Stimulated activated CD4-positive, alpha-beta T cell treated with anti-CD3 and anti-CD28 coated beads, Interleukin-15, amount 100 ng/mL, for 48 hours (primary cell): ENCODE measurements at regions not wholly inside any gene's neighbourhood (a gene's known extent, or its start where the extent isn't known, plus 50 kb on each side); places are given as distances from the start of the nearest gene placed in this dataset.
"Not testable (repeated sequence)": the region's sequence is repeated elsewhere in the genome, so short reads cannot be mapped to it uniquely, and the experiment has no call there.

Experiments
- DNase-seq, 2 donors: peaks; one replicate each; pipeline ENCODE4 v3.0.0-alpha.2; 2020; ENCODE audit warnings: low read depth in 2 of 2

DNA sequence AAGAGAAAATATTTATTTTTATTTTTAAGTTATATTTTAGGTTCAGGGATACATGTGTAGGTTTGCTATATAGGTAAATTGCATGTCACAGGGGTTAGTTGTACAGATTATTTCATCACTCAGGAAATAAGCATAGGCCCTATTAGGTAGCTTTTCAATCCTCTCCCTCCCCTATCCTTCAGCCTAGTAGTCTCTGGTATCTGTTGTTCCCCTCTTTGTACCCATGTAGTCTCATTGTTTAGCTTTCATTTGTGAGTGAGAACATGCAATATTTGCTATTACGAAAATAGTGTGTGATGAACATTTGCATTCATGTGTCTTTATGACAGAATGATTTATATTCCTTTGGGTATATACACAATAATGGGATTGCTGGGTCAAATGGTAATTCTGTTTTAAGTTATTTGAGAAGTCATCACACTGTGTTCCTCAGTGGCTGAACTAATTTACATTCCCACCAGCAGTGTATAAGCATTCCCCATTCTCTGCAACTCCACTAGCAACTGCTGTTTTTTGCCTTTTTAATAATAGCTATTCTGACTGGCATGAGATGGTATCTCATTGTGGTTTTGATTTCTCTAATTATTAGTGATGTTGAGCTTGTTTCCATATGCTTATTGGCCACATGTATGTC lies 863.3 kb downstream of the TTLL7 start:
- not testable (repeated sequence) for DNase-seq

DNA sequence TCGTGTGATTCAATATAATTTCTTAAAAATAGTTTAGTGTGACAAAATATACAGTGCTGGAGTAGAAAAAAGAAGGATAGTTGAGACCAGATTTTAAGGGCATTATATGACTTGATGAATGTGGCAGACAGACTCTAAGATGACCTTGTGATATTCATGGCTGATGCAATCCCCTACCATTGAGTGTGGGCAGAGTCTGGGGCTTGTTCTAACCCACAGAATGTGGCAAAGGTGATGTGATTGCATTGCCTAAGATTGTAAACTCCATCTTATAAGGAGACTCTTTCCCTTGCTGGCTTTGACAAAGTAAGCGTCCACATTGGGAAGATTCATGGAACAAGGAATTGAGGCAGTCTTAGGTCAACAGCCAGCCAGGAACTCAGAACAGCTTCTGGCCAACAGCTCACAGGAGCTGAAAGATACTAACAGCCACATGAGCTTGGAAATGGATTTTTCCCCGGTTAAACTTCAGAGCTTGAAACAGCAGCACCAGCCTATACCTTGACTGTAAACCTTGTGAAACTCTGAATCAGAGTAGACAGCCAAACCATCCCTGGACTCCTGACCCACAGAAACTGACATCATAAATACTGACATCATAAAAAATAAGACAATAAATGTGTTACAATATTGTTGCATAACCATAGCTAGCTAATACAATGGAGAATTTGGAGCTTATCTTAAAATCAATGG lies 864.5 kb downstream of the TTLL7 start:
- DNase-seq, result not testable (repeated sequence)

DNA sequence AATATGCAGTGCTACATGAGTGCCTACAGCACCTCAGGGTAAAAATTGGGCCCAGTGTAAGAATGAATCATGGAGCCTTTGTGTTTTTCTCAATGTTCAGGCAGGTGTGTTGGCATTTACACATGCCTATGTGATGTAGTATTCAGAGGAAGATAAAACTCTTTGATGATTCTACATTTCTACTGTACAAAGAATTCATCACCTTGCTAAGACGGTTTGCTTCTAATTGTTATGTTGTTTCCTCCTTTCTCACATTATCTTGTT lies 867.3 kb downstream of the TTLL7 start:
- DNase-seq, result no peak

DNA sequence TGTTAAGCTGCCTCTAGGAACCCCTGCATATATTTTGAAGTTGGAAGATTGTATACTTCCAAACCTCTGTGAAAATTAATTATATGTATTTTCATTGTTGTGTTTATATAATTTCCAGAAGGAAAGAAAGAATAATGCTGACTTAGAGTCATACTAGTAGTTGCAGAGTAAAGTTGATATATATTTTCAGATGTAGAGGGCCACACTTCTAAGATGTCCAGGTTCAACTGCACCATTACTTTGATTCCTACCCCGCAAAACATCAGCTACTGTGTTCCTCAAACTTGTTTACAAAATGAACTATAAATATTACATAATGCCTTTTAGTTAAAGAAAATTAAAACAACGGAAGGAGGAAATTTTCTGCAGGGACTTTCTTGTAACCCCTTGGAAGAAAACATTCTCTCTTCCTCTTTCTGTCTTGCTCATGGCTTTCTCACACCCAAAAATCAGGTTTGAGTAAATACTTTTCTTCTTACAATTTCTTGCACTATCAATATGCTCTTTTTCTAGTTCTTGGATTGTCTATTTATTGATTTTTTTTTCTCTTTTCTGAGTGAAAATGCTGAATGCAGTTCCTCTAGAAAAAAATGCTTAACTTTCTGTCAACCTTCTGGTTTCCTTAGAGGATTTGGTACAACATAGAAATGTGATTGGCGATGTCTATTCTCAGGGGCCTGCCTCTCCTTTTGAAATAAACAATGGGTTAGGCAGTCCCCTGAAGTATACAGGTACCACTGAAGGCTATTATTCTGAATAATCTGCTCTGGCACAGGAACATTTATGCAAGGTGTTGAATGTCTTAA lies 867.8 kb downstream of the TTLL7 start:
- no peak for DNase-seq

DNA sequence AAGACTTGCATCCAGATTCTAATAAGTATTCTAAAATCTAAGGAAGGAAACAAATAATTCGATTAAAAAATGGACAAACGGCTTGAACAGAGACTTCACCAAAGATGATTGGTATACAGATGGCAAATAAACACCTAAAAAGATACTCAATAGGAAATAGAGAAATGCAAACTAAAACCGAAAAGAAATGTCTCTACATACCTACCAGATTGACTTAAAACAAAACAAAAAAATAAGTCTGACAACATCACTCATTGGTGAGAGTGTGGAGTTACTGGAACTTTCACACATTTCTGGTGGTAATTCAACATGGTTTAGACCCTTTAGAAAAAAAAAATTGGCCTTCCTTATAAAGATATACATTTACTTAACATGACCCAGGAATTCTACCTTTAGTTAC lies 869.8 kb downstream of the TTLL7 start:
- DNase-seq, result no peak

DNA sequence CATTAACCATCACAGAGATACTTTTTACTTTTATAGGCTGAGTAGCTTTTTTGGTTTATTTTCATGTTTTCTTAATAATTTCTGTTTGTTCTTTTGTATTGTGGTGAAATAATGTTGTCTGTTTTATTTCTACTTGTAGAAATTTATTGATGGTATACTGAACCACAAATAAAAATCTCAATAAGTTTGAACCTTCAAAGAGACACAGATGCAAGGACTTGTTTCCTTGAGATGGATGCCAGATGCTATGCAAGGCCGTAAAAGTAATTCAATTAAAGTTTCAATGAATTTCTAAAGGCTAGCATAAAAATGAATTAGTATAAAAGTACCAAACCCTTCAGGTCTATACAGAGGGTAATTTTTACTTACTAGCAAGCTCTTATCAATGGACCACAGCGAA lies 873.5 kb downstream of the TTLL7 start:
- no peak for DNase-seq

DNA sequence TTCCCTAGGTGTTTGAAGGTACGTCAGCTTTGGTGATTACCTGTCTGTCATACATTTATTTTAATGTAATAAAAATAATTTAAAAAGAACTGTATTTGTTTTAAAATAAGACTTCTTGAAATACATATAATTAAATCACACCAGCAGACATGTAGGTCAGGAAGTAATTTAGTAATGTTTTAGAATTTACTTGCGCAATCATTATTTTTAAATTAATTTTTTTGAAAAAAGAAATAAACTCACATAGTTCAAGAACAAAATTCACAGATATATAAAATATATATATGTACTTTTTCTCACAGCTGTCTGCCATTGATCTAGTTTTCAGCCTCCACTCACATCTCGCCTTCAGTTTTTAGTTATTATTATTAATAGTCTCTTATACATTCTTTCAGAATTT lies 875.9 kb downstream of the TTLL7 start:
- no peak for DNase-seq

DNA sequence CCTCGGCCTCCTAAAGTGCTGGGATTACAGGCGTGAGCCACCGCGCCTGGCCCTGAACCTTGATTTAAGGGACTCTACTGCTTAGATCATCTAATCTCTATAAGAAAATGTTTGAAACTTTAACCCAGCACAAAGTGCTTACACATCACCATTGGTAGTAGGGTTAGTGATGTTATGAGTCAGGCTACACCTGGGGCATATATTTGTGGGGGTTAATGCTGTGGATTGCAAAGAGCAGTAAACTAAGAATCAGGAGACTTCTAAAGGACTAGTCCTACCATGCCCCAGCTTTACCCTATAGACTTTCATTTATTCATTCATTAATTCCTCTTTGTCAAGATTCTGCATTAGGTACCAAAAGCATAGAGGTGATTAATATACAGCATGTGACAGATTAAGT lies 880.5 kb downstream of the TTLL7 start:
- no peak for DNase-seq

DNA sequence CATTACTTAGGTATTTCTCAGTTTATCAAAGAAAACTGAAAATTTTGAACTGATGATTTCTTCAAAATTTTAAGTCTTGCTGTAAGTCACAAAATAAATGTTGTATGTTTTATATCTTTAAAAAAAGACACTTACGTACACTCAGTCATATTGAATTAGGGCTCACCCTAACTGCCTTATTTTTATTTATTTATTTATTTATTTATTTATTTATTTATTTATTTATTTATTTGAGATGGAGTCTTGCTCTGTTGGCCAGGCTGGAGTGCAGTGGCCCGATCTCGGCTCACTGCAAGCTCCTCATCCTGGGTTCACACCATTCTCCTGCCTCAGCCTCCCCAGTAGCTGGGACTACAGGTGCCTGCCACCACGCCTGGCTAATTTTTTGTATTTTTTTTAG lies 881.9 kb downstream of the TTLL7 start:
- DNase-seq, result not testable (repeated sequence)

DNA sequence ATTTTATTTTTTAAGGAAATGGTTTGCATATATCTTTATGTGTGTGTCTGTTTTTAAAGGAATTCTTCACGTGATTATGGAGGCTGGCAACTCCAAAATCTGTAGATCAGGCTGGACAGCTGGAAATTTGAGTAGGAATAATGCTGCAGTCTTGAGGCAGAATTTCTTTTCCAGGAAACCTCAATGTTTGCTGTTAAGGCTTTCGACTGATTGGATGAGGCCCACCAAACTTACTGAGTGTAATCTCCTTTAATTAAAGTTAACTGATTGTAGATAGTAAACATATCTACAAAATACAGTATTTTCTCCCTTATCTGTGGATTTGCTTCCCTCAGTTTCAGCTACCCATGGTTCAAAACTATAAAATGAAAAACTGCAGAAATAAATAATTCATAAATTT lies 883.1 kb downstream of the TTLL7 start:
- DNase-seq, result no peak

DNA sequence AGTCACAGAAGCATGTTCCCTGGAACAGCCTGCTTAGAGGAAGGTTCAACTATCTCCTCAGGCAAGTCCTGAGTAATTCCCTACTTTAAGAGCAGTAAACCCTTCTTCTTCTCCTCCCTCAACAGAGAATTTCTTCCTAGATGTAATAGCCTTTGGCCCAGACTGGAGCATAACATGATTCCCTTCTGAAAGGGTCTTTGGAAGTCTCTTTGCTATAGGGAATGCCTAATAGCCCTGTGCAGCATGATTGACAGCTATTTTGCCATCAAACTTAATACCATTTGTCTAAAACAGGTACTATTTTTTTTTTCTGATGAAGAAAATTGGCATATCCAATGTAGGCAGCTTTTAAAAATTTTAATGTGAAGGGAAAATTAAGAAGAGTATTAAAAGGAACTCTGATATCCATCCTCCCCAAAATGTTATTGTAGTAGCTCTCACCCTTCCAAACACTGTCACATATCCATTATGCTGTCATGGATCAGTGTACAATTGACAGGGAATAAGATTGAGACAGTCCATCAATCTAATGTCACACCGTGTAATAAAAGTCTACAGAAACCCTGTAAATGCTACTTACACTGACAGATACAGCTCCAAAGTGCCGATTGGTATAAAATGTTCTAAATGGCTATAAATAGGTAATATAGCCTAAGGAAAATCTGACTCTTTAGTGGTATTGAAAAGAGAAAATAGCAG lies 884.6 kb downstream of the TTLL7 start:
- DNase-seq, result no peak

DNA sequence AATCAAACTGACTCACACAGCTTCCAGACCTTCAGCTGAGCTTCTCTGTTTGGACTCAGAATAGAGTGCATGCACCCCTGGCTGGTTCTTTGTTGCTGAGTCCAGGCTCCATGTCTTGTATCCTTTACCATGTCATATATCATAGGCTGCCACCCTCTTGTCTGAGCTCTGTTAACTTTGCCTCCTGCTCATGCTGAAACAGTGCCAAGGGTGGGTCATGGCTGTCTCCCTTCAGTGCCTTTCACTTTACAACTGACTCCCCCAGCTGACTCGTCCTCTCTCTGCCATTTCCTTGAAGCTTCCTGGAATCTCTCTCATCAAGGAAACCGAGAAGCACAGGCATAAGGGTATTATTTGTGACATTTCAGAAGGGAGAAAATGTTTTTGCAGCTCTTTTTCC lies 885.3 kb downstream of the TTLL7 start:
- DNase-seq, result no peak

DNA sequence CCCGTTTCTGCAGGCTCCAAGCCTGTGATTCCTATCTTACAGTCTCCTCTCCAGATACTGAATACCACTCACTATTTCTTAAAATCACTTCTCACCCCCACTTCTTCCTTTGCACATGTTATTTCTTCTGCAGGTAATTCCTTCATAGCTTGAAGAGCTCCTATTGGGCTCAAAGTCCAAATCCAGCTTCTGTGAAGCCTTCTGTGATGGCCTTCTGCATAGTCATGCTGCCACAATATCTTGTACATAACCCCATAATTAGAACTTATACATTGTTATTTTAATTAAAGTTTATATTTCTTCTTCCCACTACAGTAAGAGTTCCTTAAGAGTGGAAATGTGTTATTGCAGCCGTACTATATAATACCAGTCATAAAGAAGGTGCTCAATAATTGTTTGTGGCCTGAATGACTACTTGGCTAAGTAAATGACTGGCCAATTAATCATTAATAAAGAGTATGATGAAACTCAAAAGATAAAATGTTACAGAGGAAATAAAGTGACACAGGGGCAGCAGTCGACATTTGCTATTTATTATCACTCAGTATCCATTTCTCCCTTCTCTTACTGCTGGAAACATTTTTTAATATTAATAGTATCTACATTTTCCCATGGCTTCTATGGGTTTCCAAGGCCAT lies 886.6 kb downstream of the TTLL7 start:
- DNase-seq, result no peak

DNA sequence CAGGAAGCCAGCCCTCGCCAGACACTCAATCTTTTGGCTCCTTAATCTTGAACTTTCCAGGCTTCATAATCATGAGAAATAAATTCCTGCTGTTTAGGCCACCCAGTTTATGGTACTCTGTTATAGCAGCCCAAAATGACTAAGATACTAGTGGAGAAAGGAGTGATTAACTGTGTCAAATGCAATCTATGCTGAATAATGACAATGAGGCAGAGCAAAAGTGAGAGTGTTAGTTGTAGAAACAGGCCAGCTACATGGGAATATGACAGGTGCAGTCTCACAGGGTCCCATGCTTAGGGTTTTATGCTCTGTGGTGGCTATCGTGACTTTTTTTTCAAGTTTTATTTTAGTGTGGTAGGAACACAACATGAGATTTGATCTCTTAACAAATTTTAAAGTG lies 888.8 kb downstream of the TTLL7 start:
- no peak for DNase-seq

DNA sequence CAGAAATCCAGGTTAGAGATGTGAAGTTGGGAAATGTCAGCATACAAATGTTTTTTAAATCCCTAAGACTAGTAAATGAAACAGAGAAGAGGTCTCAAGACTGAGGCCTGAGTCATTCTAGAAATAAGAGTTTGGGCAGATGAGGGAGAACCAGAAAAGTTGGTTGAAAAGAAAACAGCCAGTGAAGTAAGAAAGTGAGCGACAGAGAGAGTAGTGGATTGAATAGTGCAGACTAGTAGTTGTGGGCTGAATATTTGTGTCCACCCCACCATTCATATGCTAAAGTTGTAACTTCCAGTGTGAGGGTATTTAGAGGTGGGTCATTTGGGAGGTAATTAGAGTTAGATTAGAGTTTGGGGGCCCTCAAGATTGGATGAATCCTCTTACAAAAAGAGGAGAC lies 889.2 kb downstream of the TTLL7 start:
- no peak for DNase-seq

DNA sequence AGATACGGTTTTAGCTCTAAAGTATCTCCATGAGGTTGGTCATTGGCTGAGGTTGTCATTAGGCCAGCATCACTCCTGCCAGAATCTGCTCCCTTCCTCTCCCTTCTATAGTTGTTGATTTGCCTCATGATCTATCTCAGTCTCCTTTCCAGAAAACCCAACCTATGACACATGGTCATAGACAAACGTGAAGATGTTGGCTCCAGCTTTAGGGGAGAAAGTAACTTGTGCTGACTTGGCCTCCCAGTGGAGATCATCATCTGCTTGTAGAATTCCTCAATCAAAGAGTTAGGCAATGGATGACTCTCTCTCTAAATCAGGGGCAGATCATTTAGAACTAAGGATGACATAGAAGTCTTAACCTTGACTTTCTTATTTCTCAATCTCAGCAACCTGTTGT lies 894.4 kb downstream of the TTLL7 start:
- DNase-seq, result no peak

DNA sequence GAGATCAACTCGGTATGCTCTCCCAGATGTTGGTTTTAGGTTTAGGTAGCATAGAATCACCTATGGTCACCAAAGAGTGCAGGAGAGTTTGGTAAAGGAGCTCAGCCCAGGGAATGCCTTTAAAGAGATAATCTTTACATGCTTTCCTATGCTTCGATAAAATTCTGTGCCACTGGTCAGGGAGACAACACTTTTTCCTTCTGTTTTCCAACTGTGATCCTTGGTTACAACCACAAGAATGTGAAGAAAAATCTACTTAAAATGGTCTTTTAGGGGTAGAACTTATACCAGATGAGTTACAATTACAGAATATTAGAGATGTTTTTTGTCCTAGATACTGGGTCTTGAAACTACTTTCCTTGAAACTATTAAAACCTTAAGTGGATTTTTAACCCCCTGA lies 895.6 kb downstream of the TTLL7 start:
- no peak for DNase-seq

DNA sequence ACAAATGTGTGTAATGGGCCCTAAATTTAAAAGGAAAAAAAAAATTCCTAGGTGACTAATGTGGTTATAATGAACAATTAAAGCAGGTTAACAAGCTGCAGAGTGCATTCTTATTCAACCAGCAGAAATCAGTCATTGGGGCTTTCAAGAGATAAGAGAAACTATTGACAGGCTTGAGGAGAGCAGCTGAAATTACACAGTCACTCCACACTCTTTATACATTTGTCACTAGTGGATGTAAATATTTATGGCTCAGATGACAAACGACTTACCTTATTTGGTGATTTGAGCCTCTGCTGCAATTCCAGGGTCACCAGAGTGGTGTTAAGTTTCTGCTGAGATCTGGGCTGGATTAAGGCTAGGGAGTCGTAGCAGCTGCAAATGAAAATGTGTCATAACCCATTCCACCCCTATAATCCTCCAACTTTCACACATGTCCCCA lies 896.3 kb downstream of the TTLL7 start:
- no peak for DNase-seq

DNA sequence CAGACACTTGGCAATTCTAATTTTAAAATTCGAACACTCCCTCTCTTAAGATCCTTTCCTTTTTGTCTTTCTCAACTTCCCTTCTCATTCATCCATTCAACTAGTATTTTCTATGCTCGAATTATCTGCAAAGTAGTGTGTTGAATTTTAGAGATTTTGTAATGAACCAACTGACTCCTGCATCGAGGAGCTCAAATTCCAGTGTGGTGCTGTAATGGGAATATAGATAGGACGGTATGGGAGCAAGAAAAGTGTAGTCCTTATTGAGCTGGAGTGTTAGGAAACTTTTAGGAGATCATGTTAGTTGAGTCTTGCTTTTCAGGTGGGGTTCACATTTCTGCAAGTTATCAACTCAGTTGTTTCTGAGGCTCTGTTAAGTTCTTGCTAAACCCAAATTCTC lies 897.5 kb downstream of the TTLL7 start:
- DNase-seq, result no peak

DNA sequence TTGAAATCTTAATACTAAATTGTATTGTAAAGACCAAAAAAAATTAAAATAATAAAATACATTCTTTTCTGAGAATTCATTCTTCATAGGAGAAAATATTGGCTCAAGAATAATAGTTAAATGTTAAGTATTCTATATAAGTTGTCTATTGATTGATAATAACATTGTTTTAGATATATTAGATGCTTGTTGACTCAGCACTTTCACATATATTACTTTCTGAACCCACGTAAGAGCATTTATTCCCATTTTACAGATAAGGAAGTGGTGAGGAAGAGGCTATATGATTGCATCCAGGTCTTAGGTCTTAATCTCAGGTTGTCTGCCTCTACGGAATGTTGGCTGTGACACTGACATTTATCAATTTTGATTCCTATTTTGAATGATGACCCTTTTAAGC lies 898.8 kb downstream of the TTLL7 start:
- DNase-seq, result no peak

DNA sequence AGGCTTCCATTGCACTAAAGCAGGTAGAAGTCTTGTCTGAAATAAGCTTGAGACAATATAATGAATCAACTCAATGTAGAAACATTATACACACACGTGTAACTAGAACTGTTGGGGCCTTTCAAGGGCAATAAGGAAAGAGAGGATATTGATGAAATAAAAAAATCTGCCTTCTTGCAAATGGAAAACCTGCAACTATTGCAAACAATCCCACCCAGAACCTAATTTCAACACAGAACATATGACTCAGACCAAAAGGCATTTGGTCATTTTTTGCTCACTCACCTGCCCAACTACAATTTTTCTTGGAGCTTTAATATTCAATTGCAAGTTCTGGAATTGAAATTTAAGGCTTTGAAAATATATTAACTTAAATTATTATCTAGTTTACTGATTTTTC lies 900.1 kb downstream of the TTLL7 start:
- no peak for DNase-seq

DNA sequence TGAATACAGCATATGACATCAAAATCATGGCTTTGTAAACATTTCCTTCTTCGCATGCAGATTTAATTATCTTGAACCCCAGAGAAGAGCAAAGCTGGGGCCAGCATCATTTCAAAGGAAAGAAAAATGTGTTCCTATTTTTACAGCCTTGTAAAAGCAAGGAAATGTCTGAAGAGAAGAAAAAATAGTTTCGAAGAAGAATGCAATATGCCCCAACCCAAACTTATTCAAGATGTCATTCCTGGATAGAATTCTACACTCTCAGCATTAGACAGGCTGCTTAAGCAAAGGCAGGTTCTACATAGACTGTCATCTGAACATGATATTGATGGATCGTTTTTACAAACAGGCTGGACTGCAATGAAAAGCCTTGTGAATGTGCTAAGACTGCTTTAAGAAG lies 900.8 kb downstream of the TTLL7 start:
- no peak for DNase-seq
